Smooth muscle cell (in vitro differentiated cells): ENCODE measurements at regions not wholly inside any gene's neighbourhood (a gene's known extent, or its start where the extent isn't known, plus 50 kb on each side); places are given as distances from the start of the nearest gene placed in this dataset.
"Not testable (repeated sequence)": the region's sequence is repeated elsewhere in the genome, so short reads cannot be mapped to it uniquely, and the experiment has no call there.

Experiments
- DNase-seq: peaks from one replicate; lab custom pipeline; 2025; ENCODE audit not compliant: unreplicated experiment; lab: John Stamatoyannopoulos, UW
- H2AFZ ChIP-seq: fragments of 200-600 bp; sonication (generic); 2 replicates; pipeline ENCODE4 v1.6.0; 2016; ENCODE audit warnings: antibody characterized with exemption, low read depth, mild to moderate bottlenecking
- H3F3A ChIP-seq: fragments of 200-600 bp; sonication (generic); 2 replicates; pipeline ENCODE4 v1.6.0; 2017; ENCODE audit warnings: antibody characterized with exemption, low read depth
- H3K27ac ChIP-seq: fragments of 200-600 bp; sonication (generic); 2 replicates; pipeline ENCODE4 v1.5.1; 2016; ENCODE audit warnings: low read depth, mild to moderate bottlenecking
- H3K27me3 ChIP-seq: fragments of 200-600 bp; sonication (generic); 2 replicates; pipeline ENCODE4 v1.6.1; 2016; ENCODE audit warnings: low read depth, mild to moderate bottlenecking
- H3K36me3 ChIP-seq: fragments of 200-600 bp; sonication (generic); 2 replicates; pipeline ENCODE4 v1.5.1; 2016; ENCODE audit warnings: low read depth
- H3K4me1 ChIP-seq: fragments of 200-600 bp; sonication (generic); 2 replicates; pipeline ENCODE4 v1.5.1; 2016; ENCODE audit warnings: low read depth
- H3K4me2 ChIP-seq: fragments of 200-600 bp; sonication (generic); 2 replicates; pipeline ENCODE4 v1.6.0; 2016; ENCODE audit warnings: mild to moderate bottlenecking
- H3K4me3 ChIP-seq: fragments of 200-600 bp; sonication (generic); 2 replicates; pipeline ENCODE4 v1.5.1; 2016; ENCODE audit warnings: mild to moderate bottlenecking
- H3K79me2 ChIP-seq: fragments of 200-600 bp; sonication (generic); 2 replicates; pipeline ENCODE4 v1.6.0; 2016; ENCODE audit warnings: low read depth, mild to moderate bottlenecking
- H3K9ac ChIP-seq: fragments of 200-600 bp; sonication (generic); 2 replicates; pipeline ENCODE4 v1.6.0; 2016; ENCODE audit warnings: low read depth
- H3K9me3 ChIP-seq: fragments of 200-600 bp; sonication (generic); replicated peaks from 2 replicates; pipeline ENCODE4 v1.5.1; 2016; ENCODE audit warnings: low read depth
- H4K20me1 ChIP-seq: fragments of 200-600 bp; sonication (generic); 2 replicates; pipeline ENCODE4 v1.6.0; 2016; ENCODE audit warnings: low read depth
- CTCF ChIP-seq: fragments of 200-600 bp; sonication (generic); IDR thresholded peaks from 2 replicates; pipeline ENCODE4 v1.5.1; 2017; ENCODE audit warnings: borderline replicate concordance, mild to moderate bottlenecking, antibody characterized with exemption; ENCODE audit not compliant: insufficient read depth, poor library complexity, severe bottlenecking
- WGBS: methylation state at CpG from one replicate; pipeline ENCODE4 v1.1.7; 2016; ENCODE audit warnings: low lambda C conversion rate; 5-methylcytosine and 5-hydroxymethylcytosine counted together

GRCh38 chr9:3647652-3648051 lies 121.9 kb upstream of the RFX3 start:
- no peak overlapping the region for H3K4me2 ChIP-seq
- no peak for DNase-seq
- H3K27ac ChIP-seq, result no peak overlapping the region
- H3K9me3 ChIP-seq, result no peaks in the 10 kb centered on the region
- no peak for TF ChIP-seq CTCF
- H4K20me1 ChIP-seq, result no peaks in the 10 kb centered on the region
- H3K27me3 ChIP-seq, result no peaks in the 10 kb centered on the region
- H3K36me3 ChIP-seq, result no peaks in the 10 kb centered on the region
- H3F3A ChIP-seq, result no peaks in the 10 kb centered on the region
- H2AFZ ChIP-seq, result no peak overlapping the region
- WGBS, result 89% methylated on average over 1 of the region's 1 CpG
- H3K4me1 ChIP-seq, result no peaks in the 10 kb centered on the region
- no peak overlapping the region for H3K9ac ChIP-seq
- H3K4me3 ChIP-seq, result no peak overlapping the region
- no peaks in the 10 kb centered on the region for H3K79me2 ChIP-seq

- H2AFZ ChIP-seq, result no peak overlapping the region
- no peak overlapping the region for H3K27ac ChIP-seq
- no peaks in the 10 kb centered on the region for H3K9me3 ChIP-seq
- H3K36me3 ChIP-seq, result no peaks in the 10 kb centered on the region
- no peaks in the 10 kb centered on the region for H4K20me1 ChIP-seq
- no peak for DNase-seq
- H3K79me2 ChIP-seq, result no peaks in the 10 kb centered on the region
- TF ChIP-seq CTCF, result no peak
- no peak overlapping the region for H3K4me3 ChIP-seq
- no peak overlapping the region for H3K4me2 ChIP-seq
- no peak overlapping the region for H3K9ac ChIP-seq
- WGBS, result 96% methylated on average over 1 of the region's 1 CpG
- H3F3A ChIP-seq, result no peaks in the 10 kb centered on the region
- no peaks in the 10 kb centered on the region for H3K27me3 ChIP-seq
- H3K4me1 ChIP-seq, result no peaks in the 10 kb centered on the region
Observed at GRCh38 chr9:3646226-3646625, 120.4 kb upstream of the RFX3 start.

- not testable (repeated sequence) for H3K4me1 ChIP-seq, DNase-seq, H3K79me2 ChIP-seq, H3K4me3 ChIP-seq, H3K27ac ChIP-seq, H3K4me2 ChIP-seq, H3K9me3 ChIP-seq, H3F3A ChIP-seq, H3K9ac ChIP-seq, H3K27me3 ChIP-seq, H3K36me3 ChIP-seq, H4K20me1 ChIP-seq, H2AFZ ChIP-seq
- WGBS, result 94% methylated on average over 6 of the region's 6 CpGs
Observed at GRCh38 chr9:3642075-3642474, 116.3 kb upstream of the RFX3 start.

- Histone ChIP-seq H3K4me2 (no peak overlapping the region), H2AFZ (no peak overlapping the region), H3F3A (no peaks in the 10 kb centered on the region), H3K36me3 (no peaks in the 10 kb centered on the region), H3K9ac (no peak overlapping the region), H3K4me3 (no peak overlapping the region), H3K27ac (no peak overlapping the region), H4K20me1 (no peaks in the 10 kb centered on the region), H3K27me3 (no peaks in the 10 kb centered on the region), H3K4me1 (no peaks in the 10 kb centered on the region), H3K79me2 (no peaks in the 10 kb centered on the region), H3K9me3 (no peaks in the 10 kb centered on the region)
- no peak for DNase-seq
- 65% methylated on average over 1 of the region's 1 CpG for WGBS
- TF ChIP-seq CTCF, result no peak
Observed at GRCh38 chr9:3629495-3629894, 103.7 kb upstream of the RFX3 start.
